ENCODE measurements at regions not wholly inside any gene's neighbourhood (a gene's known extent, or its start where the extent isn't known, plus 50 kb on each side); places are given as distances from the start of the nearest gene placed in this dataset.
"Not testable (repeated sequence)": the region's sequence is repeated elsewhere in the genome, so short reads cannot be mapped to it uniquely, and the experiment has no call there.

DNA sequence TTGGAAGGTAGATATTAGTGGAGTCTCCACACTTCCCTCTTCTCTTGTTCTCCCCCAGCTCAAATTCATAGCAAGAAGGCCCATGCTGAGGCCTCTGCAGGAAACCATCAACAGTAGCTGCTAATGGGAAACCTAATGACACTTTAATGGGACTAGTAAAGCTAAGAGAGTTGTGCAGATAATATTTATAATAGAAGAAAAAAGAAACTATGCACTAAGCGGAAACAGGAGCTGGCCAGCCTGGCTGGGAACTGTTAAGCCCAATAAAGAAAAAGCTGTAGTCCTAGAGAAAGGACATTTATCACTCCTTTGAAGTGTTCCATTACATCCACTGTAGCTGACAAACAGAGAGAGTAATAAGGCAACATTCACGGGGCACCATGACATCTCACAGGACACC lies 229.6 kb downstream of the IGSF11 start:
- TF ChIP-seq FOXM1 (IDR thresholded peaks at IDR 0.05; ENCODE audit: borderline replicate concordance) (no peak), FOXK2 (IDR thresholded peaks at IDR 0.05) (no peak), NFRKB (IDR thresholded peaks at IDR 0.05) (no peak), ZNF384 (IDR thresholded peaks at IDR 0.05) (no peak)
- POLR2A ChIA-PET = no interaction called here
- CTCF ChIA-PET = no interaction called here
- no peak for DNase-seq (ENCODE audit: extremely low spot score)

DNA sequence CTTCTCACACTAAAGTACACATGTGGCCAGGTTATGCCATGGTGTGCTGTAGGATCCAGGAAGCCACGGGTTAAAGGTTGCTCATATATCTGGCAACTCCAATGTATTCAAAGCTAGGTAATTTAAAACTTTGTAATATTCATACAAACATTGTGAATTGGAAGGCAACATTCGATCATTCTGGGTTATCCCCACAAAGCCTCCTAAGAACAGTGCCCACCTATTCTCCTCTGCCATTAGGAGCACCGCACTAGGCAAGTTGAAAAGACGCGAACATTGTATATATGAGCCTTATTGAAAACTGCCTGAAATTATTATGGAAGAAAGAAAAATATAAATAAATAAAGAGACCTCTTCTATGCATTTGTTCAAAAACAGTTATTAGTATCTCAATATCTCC lies 228.2 kb downstream of the IGSF11 start:
- TF ChIP-seq SUZ12 (IDR thresholded peaks at IDR 0.05) = no peak
- TF ChIP-seq CTBP1 (IDR thresholded peaks at IDR 0.05; ENCODE audit: borderline replicate concordance) = no peak
- TF ChIP-seq ELF4 (IDR thresholded peaks at IDR 0.05) = no peak
- TF ChIP-seq BHLHE40 (IDR thresholded peaks at IDR 0.05; ENCODE audit: borderline replicate concordance) = no peak
- no peak for TF ChIP-seq FOXK2 (IDR thresholded peaks at IDR 0.05)
- no peak for TF ChIP-seq SP1 (IDR thresholded peaks at IDR 0.05)
- TF ChIP-seq TARDBP (IDR thresholded peaks at IDR 0.05) = no peak
- no peak for TF ChIP-seq ARNT (IDR thresholded peaks at IDR 0.05)
- TF ChIP-seq HDGF (IDR thresholded peaks at IDR 0.05; ENCODE audit: borderline replicate concordance) = no peak
- TF ChIP-seq FOXM1 (IDR thresholded peaks at IDR 0.05; ENCODE audit: borderline replicate concordance) = no peak
- TF ChIP-seq, protein P1, sequence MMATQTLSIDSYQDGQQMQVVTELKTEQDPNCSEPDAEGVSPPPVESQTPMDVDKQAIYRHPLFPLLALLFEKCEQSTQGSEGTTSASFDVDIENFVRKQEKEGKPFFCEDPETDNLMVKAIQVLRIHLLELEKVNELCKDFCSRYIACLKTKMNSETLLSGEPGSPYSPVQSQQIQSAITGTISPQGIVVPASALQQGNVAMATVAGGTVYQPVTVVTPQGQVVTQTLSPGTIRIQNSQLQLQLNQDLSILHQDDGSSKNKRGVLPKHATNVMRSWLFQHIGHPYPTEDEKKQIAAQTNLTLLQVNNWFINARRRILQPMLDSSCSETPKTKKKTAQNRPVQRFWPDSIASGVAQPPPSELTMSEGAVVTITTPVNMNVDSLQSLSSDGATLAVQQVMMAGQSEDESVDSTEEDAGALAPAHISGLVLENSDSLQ (IDR thresholded peaks at IDR 0.05) = no peak
- TF ChIP-seq FOXA1 (IDR thresholded peaks at IDR 0.05) = no peak
- no peak for TF ChIP-seq LEF1 (IDR thresholded peaks at IDR 0.05; ENCODE audit: borderline replicate concordance)
- TF ChIP-seq ZNF384 (IDR thresholded peaks at IDR 0.05) = no peak
- no peak for TF ChIP-seq L3MBTL2 (conservative IDR thresholded peaks at IDR 0.05)
- no peak for TF ChIP-seq NFRKB (IDR thresholded peaks at IDR 0.05)
- ChIA-PET POLR2A (no interaction called here), CTCF (no interaction called here)
- no peak for DNase-seq (ENCODE audit: extremely low spot score)

DNA sequence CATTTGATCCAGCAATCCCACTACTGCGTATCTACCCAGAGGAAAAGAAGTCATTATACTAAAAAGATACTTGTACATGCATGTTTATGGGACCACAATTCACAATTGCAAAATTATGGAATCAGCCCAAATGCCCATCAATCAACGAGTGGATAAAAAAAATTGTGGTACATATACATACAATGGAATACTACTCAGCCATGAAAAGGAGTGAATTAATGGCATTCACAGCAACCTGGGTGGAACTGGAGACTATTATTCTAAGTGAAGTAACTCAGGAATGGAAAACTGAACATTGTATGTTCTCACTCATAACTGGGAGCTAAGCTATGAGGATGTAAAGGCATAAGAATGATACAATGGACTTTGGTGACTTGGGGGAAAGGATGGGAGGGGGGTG lies 227.3 kb downstream of the IGSF11 start:
- POLR2A ChIA-PET, CTCF ChIA-PET: not testable (repeated sequence)

DNA sequence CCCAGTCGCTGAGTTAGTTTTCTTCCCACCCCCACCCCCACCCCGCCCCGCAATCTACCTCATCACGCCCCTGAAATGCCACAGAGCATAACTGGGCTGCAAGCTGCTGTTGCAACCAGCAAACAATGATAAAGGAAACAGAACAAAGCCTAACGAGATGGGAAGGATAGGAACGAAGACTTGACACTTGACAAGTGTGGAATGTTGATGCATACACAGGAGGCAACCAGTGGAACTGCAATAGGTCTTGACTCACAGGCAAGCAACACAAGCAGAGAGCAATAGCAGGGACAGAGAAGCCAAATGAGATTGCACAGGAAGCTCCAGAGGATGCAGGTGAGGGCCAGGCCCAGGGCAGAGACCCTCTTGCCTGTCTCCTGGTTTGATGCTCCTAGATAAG lies 225.9 kb downstream of the IGSF11 start:
- no peak for TF ChIP-seq ZNF384 (IDR thresholded peaks at IDR 0.05)
- TF ChIP-seq HDGF (IDR thresholded peaks at IDR 0.05; ENCODE audit: borderline replicate concordance) = no peak
- no peak for TF ChIP-seq SP1 (IDR thresholded peaks at IDR 0.05)
- TF ChIP-seq ELF4 (IDR thresholded peaks at IDR 0.05) = no peak
- no peak for TF ChIP-seq FOXM1 (IDR thresholded peaks at IDR 0.05; ENCODE audit: borderline replicate concordance)
- TF ChIP-seq, protein P1 (IDR thresholded peaks at IDR 0.05) = no peak
- TF ChIP-seq BHLHE40 (IDR thresholded peaks at IDR 0.05; ENCODE audit: borderline replicate concordance) = no peak
- no peak for DNase-seq (ENCODE audit: extremely low spot score)
- POLR2A ChIA-PET = no interaction called here
- CTCF ChIA-PET = no interaction called here

More for the DNA sequence above, 227.3 kb downstream of the IGSF11 start:
- not testable (repeated sequence) for DNase-seq (ENCODE audit: extremely low spot score)

DNA sequence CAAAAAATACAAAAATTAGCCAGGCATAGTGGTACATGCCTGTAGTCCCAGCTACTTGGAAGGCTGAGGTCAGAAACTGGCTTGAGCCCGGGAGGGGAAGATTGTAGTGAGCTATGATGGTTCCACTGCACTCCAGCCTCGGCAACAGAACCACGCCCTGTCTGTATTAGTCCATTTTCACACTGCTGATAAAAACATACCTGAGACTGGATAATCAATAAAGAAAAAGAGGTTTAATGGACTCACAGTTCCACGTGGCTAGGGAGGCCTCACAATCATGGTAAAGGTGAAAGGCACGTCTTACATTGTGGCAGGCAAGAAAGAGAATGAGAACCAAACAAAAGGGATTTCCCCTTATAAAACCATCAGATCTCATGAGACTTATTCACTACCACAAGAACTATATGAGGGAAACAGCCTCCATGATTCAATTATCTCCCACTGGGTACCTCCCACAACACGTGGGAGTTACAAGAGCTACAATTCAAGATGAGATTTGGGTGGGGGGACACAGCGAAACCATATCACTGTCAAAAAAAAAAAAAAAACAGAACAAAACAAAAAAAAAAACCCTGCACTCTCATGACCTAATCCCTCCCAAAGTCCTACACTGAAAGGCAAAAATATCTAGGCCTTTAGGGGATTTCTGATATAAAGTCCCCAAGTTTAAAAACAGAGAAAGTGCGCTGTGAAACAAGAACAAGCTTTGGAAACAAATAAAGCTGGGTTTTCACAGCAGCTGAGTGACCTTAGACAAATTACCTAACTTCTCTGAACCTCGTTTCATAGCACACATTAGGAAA lies 224.7 kb downstream of the IGSF11 start:
- POLR2A ChIA-PET = no interaction called here
- CTCF ChIA-PET = no interaction called here
- no peak for DNase-seq (ENCODE audit: extremely low spot score)

DNA sequence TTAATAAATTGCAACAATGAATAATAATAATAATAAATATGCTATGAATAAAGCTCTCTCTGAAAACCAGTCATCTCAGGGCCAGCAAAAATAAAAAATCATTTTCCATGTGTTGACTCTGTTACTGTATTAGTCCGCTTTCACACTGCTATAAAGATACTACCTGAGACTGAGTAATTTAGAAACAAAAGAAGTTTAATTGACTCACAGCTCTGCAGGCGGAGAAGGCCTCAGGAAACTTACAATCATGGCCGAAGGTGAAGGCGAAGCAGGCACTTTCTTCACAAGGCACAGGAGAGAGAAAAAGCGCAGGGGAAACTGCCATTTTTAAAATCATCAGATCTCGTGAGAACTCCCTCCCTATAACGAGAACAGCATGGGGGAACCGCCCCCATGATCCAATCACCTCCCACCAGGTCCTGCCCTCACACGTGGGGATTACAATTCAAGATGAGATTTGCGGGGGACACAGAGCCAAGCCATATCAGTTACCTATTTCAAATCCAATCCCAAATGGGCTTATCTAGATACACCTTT lies 224.1 kb downstream of the IGSF11 start:
- ChIA-PET POLR2A (no interaction called here), CTCF (interaction anchor here (0.6 kb wide), 1 partner anchor 813 kb away, joined by 4 read pairs; no protein-coding TSS in a partner anchor)
- DNase-seq (ENCODE audit: extremely low spot score) = no peak
- TF ChIP-seq, protein P1 (IDR thresholded peaks at IDR 0.05) = no peak
- TF ChIP-seq HDGF (IDR thresholded peaks at IDR 0.05; ENCODE audit: borderline replicate concordance) = no peak
- TF ChIP-seq ELF4 (IDR thresholded peaks at IDR 0.05) = no peak
- no peak for TF ChIP-seq NFRKB (IDR thresholded peaks at IDR 0.05)
- no peak for TF ChIP-seq ARNT (IDR thresholded peaks at IDR 0.05)
- no peak for TF ChIP-seq L3MBTL2 (conservative IDR thresholded peaks at IDR 0.05)
- no peak for TF ChIP-seq SP1 (IDR thresholded peaks at IDR 0.05)
- TF ChIP-seq CTBP1 (IDR thresholded peaks at IDR 0.05; ENCODE audit: borderline replicate concordance) = no peak
- no peak for TF ChIP-seq FOXK2 (IDR thresholded peaks at IDR 0.05)
- no peak for TF ChIP-seq LEF1 (IDR thresholded peaks at IDR 0.05; ENCODE audit: borderline replicate concordance)
- no peak for TF ChIP-seq FOXM1 (IDR thresholded peaks at IDR 0.05; ENCODE audit: borderline replicate concordance)
- no peak for TF ChIP-seq ZNF384 (IDR thresholded peaks at IDR 0.05)
- no peak for TF ChIP-seq BHLHE40 (IDR thresholded peaks at IDR 0.05; ENCODE audit: borderline replicate concordance)
- TF ChIP-seq FOXA1 (IDR thresholded peaks at IDR 0.05) = no peak

More for the DNA sequence above, 224.7 kb downstream of the IGSF11 start:
- no peak for TF ChIP-seq FOXM1 (IDR thresholded peaks at IDR 0.05; ENCODE audit: borderline replicate concordance)

DNA sequence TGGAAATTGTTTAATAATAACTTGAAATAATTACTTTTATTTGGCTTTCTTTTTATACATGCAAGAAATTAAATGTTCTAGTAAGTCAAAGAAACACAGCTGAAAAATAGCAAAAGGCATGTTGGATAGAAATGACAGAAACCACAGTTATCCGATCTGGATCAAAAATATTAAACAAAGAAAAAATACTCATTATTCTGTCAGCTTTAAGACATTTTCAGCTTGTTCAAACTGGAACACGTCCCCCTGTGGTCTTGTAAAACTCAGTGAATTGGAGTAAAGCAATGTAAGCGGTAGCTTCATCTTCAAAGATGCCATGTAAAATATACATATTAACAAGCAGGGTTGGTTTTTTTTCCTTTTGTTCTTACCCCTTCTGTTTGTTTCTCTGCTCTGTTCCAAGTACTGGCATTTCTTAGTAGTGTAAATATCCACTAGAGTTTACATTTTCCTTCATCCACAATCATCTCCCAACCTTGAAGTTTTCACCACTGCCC lies 223.4 kb downstream of the IGSF11 start:
- TF ChIP-seq L3MBTL2 (conservative IDR thresholded peaks at IDR 0.05) = no peak
- no peak for TF ChIP-seq ELF4 (IDR thresholded peaks at IDR 0.05)
- TF ChIP-seq, protein P1 (IDR thresholded peaks at IDR 0.05) = no peak
- TF ChIP-seq ARNT (IDR thresholded peaks at IDR 0.05) = no peak
- TF ChIP-seq SP1 (IDR thresholded peaks at IDR 0.05) = no peak
- no peak for TF ChIP-seq LEF1 (IDR thresholded peaks at IDR 0.05; ENCODE audit: borderline replicate concordance)
- no peak for TF ChIP-seq NFRKB (IDR thresholded peaks at IDR 0.05)
- no peak for TF ChIP-seq ZNF384 (IDR thresholded peaks at IDR 0.05)
- no peak for TF ChIP-seq FOXA1 (IDR thresholded peaks at IDR 0.05)
- no peak for TF ChIP-seq SUZ12 (IDR thresholded peaks at IDR 0.05)
- TF ChIP-seq HDGF (IDR thresholded peaks at IDR 0.05; ENCODE audit: borderline replicate concordance) = no peak
- POLR2A ChIA-PET = no interaction called here
- no peak for DNase-seq (ENCODE audit: extremely low spot score)
- CTCF ChIA-PET = interaction anchor here (0.6 kb wide), 1 partner anchor 813 kb away, joined by 4 read pairs; no protein-coding TSS in a partner anchor
